H1 (cell line): ENCODE measurements at regions not wholly inside any gene's neighbourhood (a gene's known extent, or its start where the extent isn't known, plus 50 kb on each side); places are given as distances from the start of the nearest gene placed in this dataset.

ENCODE experiments used
- CTCF ChIA-PET: fragments of 300-600 bp; sonication (Branson Sonifier 250); formaldehyde crosslinking; loops from one replicate; lab custom pipeline; 2021; ENCODE audit not compliant: partially characterized antibody; lab: Charles Lee
- POLR2A ChIA-PET: fragments of 300-600 bp; sonication (Branson Sonifier 250); formaldehyde crosslinking; loops from one replicate; lab custom pipeline; 2021; ENCODE audit warnings: inconsistent platforms; ENCODE audit not compliant: partially characterized antibody; lab: Charles Lee
- DNase-seq, 2 experiments: peaks; one replicate each; pipeline versions ENCODE4 v3.0.0 to v3.0.0-alpha.2; 2010 to 2022; ENCODE audit warnings: low spot score in 2 of 2, low read depth in 1 of 2, mixed read lengths in 1 of 2
- FAIRE-seq: peaks from 2 replicates; lab custom pipeline; 2011; peaks lifted over from hg19 to GRCh38; lab: Jason Lieb, UNC
- H2AFZ ChIP-seq: 2 replicates; pipeline ENCODE4 v1.8.1; 2012; ENCODE audit warnings: low read length, inconsistent platforms
- H2AK5ac ChIP-seq: 2 replicates; pipeline ENCODE4 v1.6.1; 2013; ENCODE audit warnings: low read depth, low read length
- H2BK120ac ChIP-seq: replicated peaks from 2 replicates; pipeline ENCODE3; 2013; ENCODE audit warnings: low read depth, low read length, inconsistent platforms
- H2BK12ac ChIP-seq: 2 replicates; pipeline ENCODE4 v1.6.1; 2013; ENCODE audit warnings: low read depth, low read length
- H2BK15ac ChIP-seq: 2 replicates; pipeline ENCODE4 v1.6.1; 2013; ENCODE audit warnings: low read length
- H2BK20ac ChIP-seq: 2 replicates; pipeline ENCODE4 v1.6.1; 2013; ENCODE audit warnings: low read length
- H2BK5ac ChIP-seq: 2 replicates; pipeline ENCODE4 v1.6.1; 2013; ENCODE audit warnings: low read depth, low read length
- H3K14ac ChIP-seq: 2 replicates; pipeline ENCODE4 v1.6.1; 2013; ENCODE audit warnings: inconsistent platforms; ENCODE audit not compliant: insufficient read length
- H3K18ac ChIP-seq: 2 replicates; pipeline ENCODE4 v1.6.1; 2013; ENCODE audit warnings: low read length; ENCODE audit errors: extremely low read depth
- H3K23ac ChIP-seq: 2 replicates; pipeline ENCODE4 v1.6.1; 2013; ENCODE audit warnings: inconsistent platforms; ENCODE audit not compliant: insufficient read length
- H3K23me2 ChIP-seq: 2 replicates; pipeline ENCODE4 v1.6.1; 2013; ENCODE audit warnings: low read depth, low read length
- H3K27ac ChIP-seq: 2 replicates; pipeline ENCODE4 v1.6.1; 2011; ENCODE audit warnings: low read depth, low read length, inconsistent platforms
- H3K27me3 ChIP-seq, 4 experiments: replicated peaks in 1 of 4; 1 replicate in 1 of 4; 2 replicates in 3 of 4; pipeline versions ENCODE4 v1.6.1 to v1.8.1; 2011 to 2013; ENCODE audit warnings: low read length in 3 of 4, mild to moderate bottlenecking in 3 of 4, inconsistent platforms in 2 of 4, mixed read lengths in 2 of 4, moderate library complexity in 1 of 4; ENCODE audit not compliant: control insufficient read depth in 3 of 4, insufficient read depth in 3 of 4; ENCODE audit errors: extremely low read depth in 1 of 4
- H3K36me3 ChIP-seq, 4 experiments: 2 replicates each; pipeline versions ENCODE4 v1.6.1 to v1.8.1; 2011 to 2013; ENCODE audit warnings: mild to moderate bottlenecking in 4 of 4, low read length in 3 of 4, moderate library complexity in 2 of 4, control low read depth in 1 of 4, inconsistent platforms in 1 of 4; ENCODE audit not compliant: insufficient read depth in 4 of 4, control insufficient read depth in 2 of 4
- H3K4ac ChIP-seq: replicated peaks from 2 replicates; pipeline ENCODE3; 2013; ENCODE audit warnings: low read length, low read depth, mixed read lengths, inconsistent platforms; ENCODE audit not compliant: insufficient read length
- H3K4me1 ChIP-seq, 4 experiments: replicated peaks in 1 of 4; 1 replicate in 1 of 4; 2 replicates in 3 of 4; pipeline versions ENCODE4 v1.6.1 to v1.8.1; 2011 to 2013; ENCODE audit warnings: low read length in 3 of 4, inconsistent platforms in 2 of 4, mixed read lengths in 1 of 4; ENCODE audit not compliant: insufficient read depth in 4 of 4, control insufficient read depth in 3 of 4
- H3K4me2 ChIP-seq, 2 experiments: 2 replicates each; pipeline versions ENCODE4 v1.6.1 to v1.8.1; 2011 to 2013; ENCODE audit warnings: low read depth in 2 of 2, low read length in 2 of 2, control low read depth in 1 of 2, inconsistent platforms in 1 of 2, mild to moderate bottlenecking in 1 of 2; ENCODE audit not compliant: insufficient read depth in 1 of 2
- H3K4me3 ChIP-seq, 4 experiments: fragments of 200-600, 300-600 bp in 1 of 4; sonication (generic), shearing (Covaris generic), sonication (Bioruptor Twin) in 1 of 4; 2 replicates each; pipeline versions ENCODE4 v1.5.1 to v1.8.1; 2011 to 2016; ENCODE audit warnings: low read length in 4 of 4, low read depth in 3 of 4, control low read depth in 2 of 4, inconsistent platforms in 2 of 4, mild to moderate bottlenecking in 2 of 4, mixed read lengths in 1 of 4, moderate library complexity in 1 of 4; ENCODE audit not compliant: insufficient read depth in 2 of 4; ENCODE audit errors: extremely low read depth in 1 of 4
- H3K56ac ChIP-seq: replicated peaks from 2 replicates; pipeline ENCODE3; 2013; ENCODE audit warnings: low read depth, mild to moderate bottlenecking, mixed read lengths, low read length, inconsistent platforms; ENCODE audit not compliant: insufficient read length
- H3K79me1 ChIP-seq: 2 replicates; pipeline ENCODE4 v1.6.1; 2013; ENCODE audit warnings: low read depth, low read length, control low read depth
- H3K79me2 ChIP-seq, 2 experiments: 2 replicates each; pipeline versions ENCODE4 v1.6.1 to v1.8.1; 2012 to 2013; ENCODE audit warnings: low read length in 2 of 2, mild to moderate bottlenecking in 2 of 2, inconsistent platforms in 1 of 2; ENCODE audit not compliant: insufficient read depth in 2 of 2, control insufficient read depth in 1 of 2
- H3K9ac ChIP-seq, 4 experiments: replicated peaks in 1 of 4; 1 replicate in 1 of 4; 2 replicates in 3 of 4; pipeline versions ENCODE4 v1.6.1 to v1.8.1; 2011 to 2013; ENCODE audit warnings: low read depth in 3 of 4, low read length in 3 of 4, control low read depth in 2 of 4, mild to moderate bottlenecking in 2 of 4, moderate library complexity in 2 of 4, inconsistent platforms in 1 of 4; ENCODE audit errors: extremely low read depth in 1 of 4
- H3K9me3 ChIP-seq, 2 experiments: 2 replicates each; pipeline versions ENCODE4 v1.6.1 to v1.8.1; 2012 to 2013; ENCODE audit warnings: mild to moderate bottlenecking in 2 of 2, moderate library complexity in 2 of 2, control low read depth in 1 of 2, inconsistent platforms in 1 of 2, low read depth in 1 of 2, low read length in 1 of 2, mixed read lengths in 1 of 2; ENCODE audit not compliant: insufficient read depth in 2 of 2
- H4K20me1 ChIP-seq, 2 experiments: replicated peaks in 1 of 2; 2 replicates each; pipeline versions ENCODE3 to v1.8.1; 2011 to 2013; ENCODE audit warnings: inconsistent platforms in 2 of 2, low read length in 2 of 2, mild to moderate bottlenecking in 1 of 2; ENCODE audit not compliant: insufficient read depth in 2 of 2, control insufficient read depth in 1 of 2
- H4K5ac ChIP-seq: 2 replicates; pipeline ENCODE4 v1.6.1; 2013; ENCODE audit warnings: low read length, low read depth, mixed read lengths, inconsistent platforms; ENCODE audit not compliant: insufficient read length
- H4K8ac ChIP-seq: 2 replicates; pipeline ENCODE4 v1.8.0; 2013; ENCODE audit warnings: mild to moderate bottlenecking, moderate library complexity, low read length, inconsistent platforms; ENCODE audit not compliant: insufficient read depth; ENCODE audit errors: extremely low read depth
- H4K91ac ChIP-seq: replicated peaks from 2 replicates; pipeline ENCODE3; 2013; ENCODE audit warnings: low read length, mixed read lengths, inconsistent platforms; ENCODE audit not compliant: insufficient read length
- ASH2L ChIP-seq: fragments of 200-600, 300-600 bp; sonication (generic); IDR thresholded peaks from one replicate; pipeline ENCODE4 v1.7.1; 2017; ENCODE audit warnings: low read length
- NANOG ChIP-seq: IDR thresholded peaks from 2 replicates; pipeline ENCODE4 v1.6.1; 2011; ENCODE audit warnings: low read length, low read depth, mild to moderate bottlenecking, inconsistent platforms; ENCODE audit not compliant: insufficient read depth, poor library complexity, severe bottlenecking
- POLR2A ChIP-seq, 2 experiments: IDR thresholded peaks; 1 replicate in 1 of 2; 2 replicates in 1 of 2; pipeline ENCODE4 v1.6.1; 2011; ENCODE audit warnings: low read depth in 2 of 2, low read length in 2 of 2, mild to moderate bottlenecking in 2 of 2; ENCODE audit errors: control extremely low read depth in 1 of 2
- RAD21 ChIP-seq, 2 experiments: IDR thresholded peaks in 1 of 2; conservative IDR thresholded peaks in 1 of 2; 2 replicates each; pipeline ENCODE4 v1.6.1; 2011; ENCODE audit warnings: low read depth in 2 of 2, low read length in 2 of 2, improper control_type of control experiment in 1 of 2, inconsistent platforms in 1 of 2, mild to moderate bottlenecking in 1 of 2, moderate library complexity in 1 of 2
- SIN3A ChIP-seq, 2 experiments: IDR thresholded peaks in 1 of 2; conservative IDR thresholded peaks in 1 of 2; 2 replicates each; pipeline ENCODE4 v1.6.1; 2011 to 2012; ENCODE audit warnings: low read length in 2 of 2, improper control_type of control experiment in 1 of 2, low read depth in 1 of 2, mild to moderate bottlenecking in 1 of 2
- TCF12 ChIP-seq: IDR thresholded peaks from 2 replicates; pipeline ENCODE4 v1.6.1; 2011; ENCODE audit warnings: low read depth, mild to moderate bottlenecking, low read length
- YY1 ChIP-seq: IDR thresholded peaks from 2 replicates; pipeline ENCODE4 v1.6.1; 2011; ENCODE audit warnings: low read depth, mild to moderate bottlenecking, low read length
- WGBS, 2 experiments: shearing (Covaris generic) in 1 of 2; methylation state at CpG; one replicate each; pipeline versions ENCODE4 v1.1.6 to v1.1.7; 2013 to 2015; ENCODE audit warnings: low lambda C conversion rate in 2 of 2, mixed read lengths in 2 of 2, inconsistent platforms in 1 of 2, low coverage in 1 of 2, missing lambda C conversion rate in 1 of 2; ENCODE audit not compliant: insufficient replicate concordance in 2 of 2, insufficient coverage in 1 of 2, insufficient read length in 1 of 2; ENCODE audit errors: extremely low coverage in 1 of 2, missing lambda C conversion rate in 1 of 2; 5-methylcytosine and 5-hydroxymethylcytosine counted together

DNA sequence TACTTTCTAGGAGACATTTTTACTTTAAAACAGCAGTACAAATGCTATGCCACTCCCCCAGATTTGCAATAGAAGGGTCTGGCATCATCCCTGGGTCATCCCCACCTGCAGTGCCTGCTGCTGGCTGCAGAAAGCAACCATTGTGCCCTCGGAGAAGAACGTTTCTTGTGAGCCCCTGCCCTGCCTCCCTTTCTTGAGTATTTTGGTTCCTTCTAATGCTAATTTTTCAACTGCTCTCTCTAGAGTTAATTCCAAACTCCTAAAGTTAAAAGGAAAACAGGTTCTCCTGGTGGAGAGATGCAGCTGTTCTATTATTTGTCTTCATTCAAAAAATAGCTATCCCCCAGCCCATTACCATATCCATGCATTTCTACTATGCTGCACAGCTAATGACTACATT, 107.1 kb downstream of the IDS start:
- TF ChIP-seq POLR2A (IDR thresholded peaks at IDR 0.05; ENCODE audit: control extremely low read depth in 1 of 2, low read depth in 2 of 2, low read length in 2 of 2) (no peak), SIN3A (conservative IDR thresholded peaks at IDR 0.05 in 1 of 2, IDR thresholded peaks at IDR 0.05 in 1 of 2; ENCODE audit: low read depth in 1 of 2, low read length in 2 of 2) (no peak), RAD21 (IDR thresholded peaks at IDR 0.05 in 1 of 2, conservative IDR thresholded peaks at IDR 0.05 in 1 of 2; ENCODE audit: low read depth in 2 of 2, low read length in 2 of 2) (peak in 1 of 2 experiments; percentile 4; a peak in 1 of 4 replicates), NANOG (peak; percentile 25), TCF12 (peak; percentile 60; the same call in 1 of the 2 replicates), YY1 (0 out of 2 replicates have a peak, but pooled peaks have one; percentile 47), ASH2L (peak; percentile 26)
- FAIRE-seq (peak; percentile 99), DNase-seq (peak; percentile 17 to 41)
- Histone ChIP-seq H4K20me1 (no peaks in the 10 kb centered on the region), H2BK12ac (no peak overlapping the region), H3K18ac (no peak overlapping the region), H3K4me1 (peaks cover 0 to 8% (median 0%) of the 10 kb centered on the region in 4 experiments; a peak in 2 of 7 replicates), H3K36me3 (no peaks in the 10 kb centered on the region), H4K91ac (no peak overlapping the region), H4K8ac (no peak overlapping the region), H3K27ac (no peak overlapping the region; the same call in 1 of the 2 replicates), H3K9ac (no peak overlapping the region), H2BK20ac (no peak overlapping the region), H3K4ac (no peak overlapping the region), H3K23ac (no peak overlapping the region), H2BK15ac (no peak overlapping the region), H3K23me2 (no peaks in the 10 kb centered on the region), H3K56ac (no peak overlapping the region), H3K79me1 (no peaks in the 10 kb centered on the region), H3K4me3 (peak overlapping the region in 1 of 4 experiments; percentile 21; a peak in 2 of 8 replicates), H4K5ac (peak overlapping the region; percentile 54), H3K79me2 (no peaks in the 10 kb centered on the region), H3K9me3 (no peaks in the 10 kb centered on the region), H2AK5ac (no peak overlapping the region), H3K14ac (no peak overlapping the region), H2AFZ (no peak overlapping the region), H3K4me2 (peak overlapping the region in 1 of 2 experiments; percentile 49; a peak in 2 of 4 replicates), H2BK5ac (no peak overlapping the region), H3K27me3 (no peaks in the 10 kb centered on the region), H2BK120ac (no peak overlapping the region)
- CTCF ChIA-PET: no interaction called here
- 0% methylated on average over 2 of the region's 2 CpGs; no CpG with 5 or more reads in 1 of the 2 experiments for WGBS, 2 experiments
- POLR2A ChIA-PET: no interaction called here
